ENCODE measurements at regions not wholly inside any gene's neighbourhood (a gene's known extent, or its start where the extent isn't known, plus 50 kb on each side); places are given as distances from the start of the nearest gene placed in this dataset.
"Not testable (repeated sequence)": the region's sequence is repeated elsewhere in the genome, so short reads cannot be mapped to it uniquely, and the experiment has no call there.

GRCh38 chr9:102714184-102714583, 280.9 kb upstream of the CYLC2 start:
- POLR2A ChIA-PET, result no interaction called here
- Histone ChIP-seq H3K9me2 (no peaks in the 10 kb centered on the region), H3F3A (replicated peaks; ENCODE audit: insufficient read depth) (no peaks in the 10 kb centered on the region), H4K20me1 (ENCODE audit: insufficient read depth) (no peaks in the 10 kb centered on the region), H3K27ac (ENCODE audit: low read depth in 2 of 2, low read length in 1 of 2) (no peak overlapping the region), H3K9me3 (0 out of 2 replicates have a peak, but pooled peaks cover 2% of the 10 kb centered on the region), H3K9ac (no peak overlapping the region), H2AFZ (ENCODE audit: low read depth) (no peak overlapping the region), H3K36me3 (replicated peaks in 1 of 2; ENCODE audit: control insufficient read depth in 1 of 2, insufficient read depth in 2 of 2, low read length in 1 of 2) (no peaks in the 10 kb centered on the region), H3K27me3 (ENCODE audit: insufficient read depth) (no peaks in the 10 kb centered on the region), H3K4me2 (no peak overlapping the region), H3K4me1 (ENCODE audit: control insufficient read depth in 1 of 2, insufficient read depth in 2 of 2, low read depth in 1 of 2, low read length in 1 of 2) (no peaks in the 10 kb centered on the region), H3K79me2 (ENCODE audit: insufficient read depth) (no peaks in the 10 kb centered on the region), H3K4me3 (ENCODE audit: low read depth in 2 of 2, low read length in 1 of 2) (no peak overlapping the region)
- CTCF ChIA-PET, result no interaction called here
- 9% methylated on average over 3 of the region's 3 CpGs for WGBS (ENCODE audit: low lambda C conversion rate)
- TF ChIP-seq MXI1 (IDR thresholded peaks at IDR 0.05; ENCODE audit: low read depth, low read length), result no peak
- TF ChIP-seq RAD21 (IDR thresholded peaks at IDR 0.05; ENCODE audit: low read length), result no peak
- no peak for TF ChIP-seq MAX (IDR thresholded peaks at IDR 0.05; ENCODE audit: low read depth)
- no peak for TF ChIP-seq GATA2 (CRISPR knock-in tag; IDR thresholded peaks at IDR 0.05)
- no peak for TF ChIP-seq REST (IDR thresholded peaks at IDR 0.05; ENCODE audit: low read depth, low read length)
- no peak for TF ChIP-seq RCOR1 (IDR thresholded peaks at IDR 0.05; ENCODE audit: low read length)
- TF ChIP-seq, protein P1, sequence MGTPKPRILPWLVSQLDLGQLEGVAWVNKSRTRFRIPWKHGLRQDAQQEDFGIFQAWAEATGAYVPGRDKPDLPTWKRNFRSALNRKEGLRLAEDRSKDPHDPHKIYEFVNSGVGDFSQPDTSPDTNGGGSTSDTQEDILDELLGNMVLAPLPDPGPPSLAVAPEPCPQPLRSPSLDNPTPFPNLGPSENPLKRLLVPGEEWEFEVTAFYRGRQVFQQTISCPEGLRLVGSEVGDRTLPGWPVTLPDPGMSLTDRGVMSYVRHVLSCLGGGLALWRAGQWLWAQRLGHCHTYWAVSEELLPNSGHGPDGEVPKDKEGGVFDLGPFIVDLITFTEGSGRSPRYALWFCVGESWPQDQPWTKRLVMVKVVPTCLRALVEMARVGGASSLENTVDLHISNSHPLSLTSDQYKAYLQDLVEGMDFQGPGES (IDR thresholded peaks at IDR 0.05; ENCODE audit: low read depth, low read length), result no peak
- no peak for TF ChIP-seq RXRA (IDR thresholded peaks at IDR 0.05; ENCODE audit: borderline replicate concordance, low read depth)
- no peak for TF ChIP-seq RFX5 (IDR thresholded peaks at IDR 0.05; ENCODE audit: low read length)
- no peak for TF ChIP-seq NFIC (IDR thresholded peaks at IDR 0.05; ENCODE audit: borderline replicate concordance)
- DNase-seq, result no peak

- 7% methylated on average over 8 of the region's 8 CpGs for WGBS (ENCODE audit: low lambda C conversion rate)
Measured at GRCh38 chr9:102712910-102713309, 282.2 kb upstream of the CYLC2 start.

More at GRCh38 chr9:102712910-102713309, 282.2 kb upstream of the CYLC2 start:
- H3K27me3 ChIP-seq (ENCODE audit: insufficient read depth); H3K79me2 ChIP-seq (ENCODE audit: insufficient read depth); H3K27ac ChIP-seq (ENCODE audit: low read depth in 2 of 2, low read length in 1 of 2); H3K36me3 ChIP-seq (replicated peaks in 1 of 2; ENCODE audit: control insufficient read depth in 1 of 2, insufficient read depth in 2 of 2, low read length in 1 of 2); H3K4me2 ChIP-seq; H3K9me2 ChIP-seq; H4K20me1 ChIP-seq (ENCODE audit: insufficient read depth); DNase-seq; H3K4me1 ChIP-seq (ENCODE audit: control insufficient read depth in 1 of 2, insufficient read depth in 2 of 2, low read depth in 1 of 2, low read length in 1 of 2); H3K9me3 ChIP-seq; POLR2A ChIA-PET; H3F3A ChIP-seq (replicated peaks; ENCODE audit: insufficient read depth); H2AFZ ChIP-seq (ENCODE audit: low read depth); CTCF ChIA-PET; H3K9ac ChIP-seq; H3K4me3 ChIP-seq (ENCODE audit: low read depth in 2 of 2, low read length in 1 of 2): not testable (repeated sequence)
